Activated CD4-positive, alpha-beta T cell treated with anti-CD3 and anti-CD28 coated beads, Interleukin-2, amount 10 ng/mL, durations not matched to agents 24 days and 14 days (primary cell): ENCODE measurements at regions not wholly inside any gene's neighbourhood (a gene's known extent, or its start where the extent isn't known, plus 50 kb on each side); places are given as distances from the start of the nearest gene placed in this dataset.

ENCODE experiments used
- DNase-seq: peaks from one replicate; pipeline ENCODE4 v3.0.0; 2022
- H3K27ac Mint-ChIP-seq: one replicate; pipeline ENCODE4 v1.8.0; 2022; ENCODE audit warnings: mild to moderate bottlenecking, mixed read lengths
- H3K27me3 Mint-ChIP-seq: one replicate; pipeline ENCODE4 v1.8.0; 2022; ENCODE audit warnings: mixed read lengths
- H3K36me3 Mint-ChIP-seq: one replicate; pipeline ENCODE4 v1.8.0; 2022; ENCODE audit warnings: low read depth, mild to moderate bottlenecking, mixed read lengths
- H3K4me1 Mint-ChIP-seq: one replicate; pipeline ENCODE4 v1.8.0; 2021; ENCODE audit warnings: mixed read lengths
- H3K4me3 Mint-ChIP-seq: one replicate; pipeline ENCODE4 v1.8.0; 2022; ENCODE audit warnings: mild to moderate bottlenecking, moderate library complexity, mixed read lengths
- H3K9me3 Mint-ChIP-seq: one replicate; pipeline ENCODE4 v1.8.0; 2021; ENCODE audit warnings: mixed read lengths
- intact Hi-C: fragments of 100-400 bp; cut with micrococcal nuclease; formaldehyde crosslinking; loops from one replicate; pipeline ENCODE4 v1.15.1; 2023

DNA sequence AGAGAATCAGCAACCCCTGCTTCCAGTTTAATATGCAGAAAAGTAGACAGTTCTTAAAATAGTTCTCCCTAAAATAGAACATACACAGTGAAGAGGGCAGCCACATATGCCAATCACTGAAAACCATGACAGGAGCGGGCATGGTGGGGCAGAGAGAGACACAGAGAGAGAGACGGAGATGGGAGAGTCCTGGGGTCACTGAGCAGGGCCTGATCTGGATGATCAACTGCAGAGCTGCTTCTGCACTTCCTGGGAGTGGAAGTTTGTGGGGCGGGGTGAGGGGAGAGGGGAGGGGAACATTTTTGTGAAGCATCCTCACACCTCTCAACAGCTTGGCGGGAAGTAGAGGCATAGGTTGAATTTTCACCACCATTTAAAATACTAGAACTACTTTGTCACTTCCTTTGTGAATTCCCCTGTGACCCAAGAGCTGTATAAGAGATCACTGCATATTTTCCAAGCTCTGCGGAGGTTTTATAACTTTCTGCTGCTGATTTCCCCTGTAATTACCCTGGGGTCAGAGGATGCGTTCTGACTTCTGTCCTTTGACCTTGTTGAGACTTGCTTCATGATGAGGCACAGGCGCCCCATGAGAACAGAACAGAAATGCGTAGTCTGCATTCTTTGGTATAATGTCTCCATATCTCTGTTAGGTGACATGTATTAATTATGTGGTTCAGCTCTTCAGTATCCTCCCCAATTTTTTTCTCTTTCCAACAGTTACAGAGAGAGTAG, 419.4 kb downstream of the BRD1 start:
- Mint-ChIP-seq H3K27me3 (peaks cover 4% of the 10 kb centered on the region), H3K36me3 (no peaks in the 10 kb centered on the region), H3K9me3 (no peaks in the 10 kb centered on the region), H3K4me1 (no peaks in the 10 kb centered on the region), H3K4me3 (no peak overlapping the region), H3K27ac (no peak overlapping the region)
- intact Hi-C loops, result no loop called here
- no peak for DNase-seq

DNA sequence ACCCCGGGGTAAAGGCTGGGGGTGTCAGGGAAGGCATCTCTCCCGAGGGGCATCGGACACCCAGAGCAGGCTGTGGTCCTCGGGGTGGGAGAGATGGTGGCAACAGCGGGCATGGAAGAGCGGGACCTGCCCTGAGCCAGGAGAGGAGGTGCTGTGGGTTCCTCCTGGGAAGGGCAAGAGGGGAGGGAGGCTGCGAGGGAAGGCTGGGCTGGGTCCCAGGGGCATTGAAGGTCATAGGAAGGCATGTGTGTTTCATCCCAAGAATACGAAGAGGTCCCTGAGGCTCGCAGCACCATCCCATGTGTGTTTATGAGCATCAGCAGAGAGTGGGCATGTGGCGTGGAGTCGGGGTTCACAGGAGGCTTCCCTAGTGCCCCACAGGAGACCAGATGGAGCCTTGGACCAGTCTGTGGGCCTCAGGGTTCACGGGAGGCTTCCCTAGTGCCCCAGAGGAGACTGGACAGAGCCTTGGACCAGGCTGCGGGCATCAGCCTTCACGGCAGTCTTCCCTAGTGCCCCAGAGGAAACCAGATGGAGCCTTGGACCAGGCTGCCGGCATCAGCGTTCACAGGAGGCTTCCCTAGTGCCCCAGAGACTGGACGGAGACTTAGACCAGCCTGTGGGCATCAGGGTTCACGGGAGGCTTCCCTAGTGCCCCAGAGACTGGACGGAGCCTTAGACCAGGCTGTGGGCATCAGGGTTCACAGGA, 420.6 kb downstream of the BRD1 start:
- H3K27ac Mint-ChIP-seq, result no peak overlapping the region
- H3K4me3 Mint-ChIP-seq, result no peak overlapping the region
- intact Hi-C loops, result no loop called here
- H3K9me3 Mint-ChIP-seq, result no peaks in the 10 kb centered on the region
- H3K27me3 Mint-ChIP-seq, result peaks cover 4% of the 10 kb centered on the region
- no peaks in the 10 kb centered on the region for H3K4me1 Mint-ChIP-seq
- DNase-seq, result no peak
- H3K36me3 Mint-ChIP-seq, result no peaks in the 10 kb centered on the region

DNA sequence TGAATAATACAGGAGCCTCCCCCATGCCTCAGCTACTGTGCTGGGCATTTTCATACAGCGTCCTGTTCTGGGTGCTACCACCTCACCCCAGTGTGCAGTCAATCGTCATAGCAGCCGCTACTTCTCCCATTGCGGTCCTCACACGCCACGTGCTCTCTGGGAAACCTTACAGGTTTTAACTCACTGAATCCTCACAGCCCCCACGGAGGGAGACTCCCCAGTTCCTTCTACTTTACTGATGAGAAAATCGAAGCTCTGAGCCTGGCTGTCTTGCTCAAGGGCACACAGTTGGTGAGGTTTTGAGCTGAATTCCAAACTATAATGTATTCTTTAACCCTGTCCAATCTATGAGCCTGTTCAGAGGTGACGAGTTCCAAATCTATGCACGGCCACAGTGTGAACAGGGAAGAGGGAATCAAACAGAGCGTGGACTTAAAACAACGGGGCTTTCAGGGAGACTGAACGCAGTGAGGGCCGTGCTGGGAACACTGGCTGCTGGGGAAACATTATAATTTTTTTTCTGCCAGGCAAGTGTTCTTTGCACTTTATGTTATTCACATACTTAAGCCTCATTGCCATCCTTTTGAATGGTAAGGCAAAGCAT, 421.5 kb downstream of the BRD1 start:
- H3K27me3 Mint-ChIP-seq, result peaks cover 2% of the 10 kb centered on the region
- no peaks in the 10 kb centered on the region for H3K9me3 Mint-ChIP-seq
- no peaks in the 10 kb centered on the region for H3K36me3 Mint-ChIP-seq
- H3K4me3 Mint-ChIP-seq, result no peak overlapping the region
- H3K4me1 Mint-ChIP-seq, result no peaks in the 10 kb centered on the region
- intact Hi-C loops, result no loop called here
- no peak overlapping the region for H3K27ac Mint-ChIP-seq
- no peak for DNase-seq

DNA sequence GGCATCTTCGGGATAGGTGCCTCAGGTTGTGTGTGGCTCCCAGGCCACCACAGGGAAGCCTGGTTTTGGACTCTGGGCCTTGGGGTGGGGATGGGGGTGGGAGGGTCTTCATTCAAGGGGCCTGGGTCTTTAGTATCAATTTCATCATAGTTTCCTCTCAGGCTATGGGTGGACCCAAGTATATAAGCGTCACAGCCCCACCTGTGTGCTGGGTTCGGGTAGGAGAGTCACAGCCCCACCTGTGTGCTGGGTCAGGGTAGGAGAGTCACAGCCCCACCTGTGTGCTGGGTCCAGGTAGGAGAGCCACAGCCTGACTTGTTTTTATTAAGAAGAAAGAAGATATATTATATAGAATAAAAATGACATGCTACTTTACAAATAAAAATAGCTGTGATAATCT, 422.1 kb downstream of the BRD1 start:
- intact Hi-C loops, result no loop called here

DNA sequence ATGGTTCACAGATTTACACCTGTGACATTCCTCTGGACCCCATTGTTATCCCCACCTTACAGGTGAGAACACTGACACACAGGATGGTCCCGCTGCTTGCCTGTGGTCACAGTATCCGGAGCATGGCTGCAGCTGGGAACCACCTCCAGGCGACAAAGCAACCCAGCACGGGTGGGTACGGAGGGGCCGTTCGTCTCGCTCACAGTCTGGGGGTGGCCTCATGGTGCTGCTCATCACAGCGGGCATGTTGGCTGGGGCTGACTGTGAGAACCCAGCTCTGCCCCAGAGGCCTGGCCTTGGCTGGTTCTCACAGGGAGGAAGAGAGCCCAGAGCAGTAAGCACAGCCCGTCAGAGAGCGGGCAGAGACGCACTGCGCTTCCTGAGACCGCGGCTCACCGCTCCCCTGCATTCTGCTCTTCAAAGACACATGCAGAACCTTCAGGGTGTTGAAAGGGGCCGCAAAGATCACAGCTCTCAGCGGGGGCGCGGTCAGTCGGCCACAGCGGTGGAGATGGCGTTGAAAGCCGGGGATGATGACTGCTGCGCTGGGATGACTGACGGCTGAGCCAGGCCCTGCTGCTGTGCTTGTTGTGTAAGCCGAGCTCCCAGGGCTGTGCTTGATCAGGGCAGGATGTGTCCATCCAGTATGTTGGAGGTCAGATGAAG, 423.0 kb downstream of the BRD1 start:
- intact Hi-C loops, result no loop called here
- Mint-ChIP-seq H3K27me3 (peaks cover 2% of the 10 kb centered on the region), H3K36me3 (no peaks in the 10 kb centered on the region), H3K27ac (no peak overlapping the region), H3K4me3 (no peak overlapping the region), H3K4me1 (no peaks in the 10 kb centered on the region), H3K9me3 (no peaks in the 10 kb centered on the region)
- DNase-seq, result no peak

More for the DNA sequence above, 422.1 kb downstream of the BRD1 start:
- Mint-ChIP-seq H3K4me1 (no peaks in the 10 kb centered on the region), H3K27ac (no peak overlapping the region), H3K27me3 (peaks cover 2% of the 10 kb centered on the region), H3K36me3 (no peaks in the 10 kb centered on the region), H3K9me3 (no peaks in the 10 kb centered on the region), H3K4me3 (no peak overlapping the region)
- no peak for DNase-seq

DNA sequence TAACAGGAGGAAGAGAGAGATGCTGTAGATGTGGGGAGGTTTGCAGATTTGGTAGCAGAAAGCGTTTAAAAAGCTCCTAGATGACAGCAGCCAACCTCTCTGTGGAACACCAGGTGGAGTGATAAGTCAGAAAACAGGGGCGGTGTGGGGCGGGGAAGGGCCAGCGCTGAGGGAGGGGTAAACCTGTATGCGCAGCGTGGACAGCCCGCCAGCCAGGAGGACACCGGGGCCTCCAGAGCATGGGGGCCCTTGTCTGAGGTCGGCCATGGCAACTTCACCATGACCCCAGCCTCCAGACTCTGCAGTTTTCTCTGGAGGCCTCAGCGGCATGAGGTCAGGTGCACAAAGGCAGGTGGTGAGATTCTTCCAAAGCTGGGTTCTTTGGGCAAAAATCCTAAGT, 423.7 kb downstream of the BRD1 start:
- Mint-ChIP-seq H3K36me3 (no peaks in the 10 kb centered on the region), H3K27ac (no peak overlapping the region), H3K9me3 (no peaks in the 10 kb centered on the region), H3K27me3 (peaks cover 2% of the 10 kb centered on the region), H3K4me1 (no peaks in the 10 kb centered on the region), H3K4me3 (no peak overlapping the region)
- intact Hi-C loops, result no loop called here
- no peak for DNase-seq

DNA sequence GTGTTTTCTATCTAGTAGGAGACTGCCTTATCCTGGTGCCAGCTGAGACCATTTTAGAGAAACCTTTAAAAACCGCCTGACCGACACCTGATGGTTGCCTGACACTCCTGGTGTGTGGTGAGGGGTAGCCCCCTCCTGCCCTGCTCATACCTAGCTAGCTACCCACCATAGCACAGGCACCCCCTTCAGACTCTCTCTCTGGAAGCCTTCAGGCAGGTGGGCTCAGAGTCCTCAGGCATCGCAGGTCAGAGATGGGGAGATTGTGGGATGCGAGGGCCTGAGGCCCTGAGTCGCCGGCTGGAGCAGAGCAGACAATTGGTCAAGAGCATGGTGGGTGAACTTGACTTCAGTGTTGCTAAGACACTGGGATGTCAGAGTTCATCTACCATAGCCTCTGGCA, 424.6 kb downstream of the BRD1 start:
- peaks cover 2% of the 10 kb centered on the region for H3K27me3 Mint-ChIP-seq
- intact Hi-C loops, result no loop called here
- no peaks in the 10 kb centered on the region for H3K9me3 Mint-ChIP-seq
- no peaks in the 10 kb centered on the region for H3K36me3 Mint-ChIP-seq
- H3K27ac Mint-ChIP-seq, result no peak overlapping the region
- no peaks in the 10 kb centered on the region for H3K4me1 Mint-ChIP-seq
- H3K4me3 Mint-ChIP-seq, result no peak overlapping the region
- DNase-seq, result no peak

DNA sequence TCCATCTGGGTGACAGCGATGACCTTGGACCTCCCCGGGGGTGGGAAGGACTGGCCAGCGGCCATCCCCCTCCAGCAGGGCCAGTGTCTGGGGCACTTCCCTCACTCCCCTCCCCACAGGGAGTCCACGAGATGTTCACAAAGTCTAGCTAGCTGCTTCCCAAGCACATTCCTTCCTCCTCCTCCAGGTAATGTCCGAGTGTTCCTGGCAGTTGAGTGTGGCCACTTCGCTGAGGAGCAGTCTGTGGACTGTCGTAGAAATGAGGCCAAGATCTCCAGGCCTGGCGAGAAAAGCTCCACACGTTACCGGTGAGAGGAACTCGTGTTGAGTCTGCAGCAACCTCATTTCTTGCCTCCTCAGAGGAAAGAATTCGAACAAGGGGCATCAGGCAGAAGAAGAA, 425.5 kb downstream of the BRD1 start:
- no peak for DNase-seq
- Mint-ChIP-seq H3K36me3 (no peaks in the 10 kb centered on the region), H3K4me1 (no peaks in the 10 kb centered on the region), H3K9me3 (no peaks in the 10 kb centered on the region), H3K4me3 (no peak overlapping the region), H3K27me3 (peaks cover 2% of the 10 kb centered on the region), H3K27ac (no peak overlapping the region)
- intact Hi-C loops, result no loop called here

DNA sequence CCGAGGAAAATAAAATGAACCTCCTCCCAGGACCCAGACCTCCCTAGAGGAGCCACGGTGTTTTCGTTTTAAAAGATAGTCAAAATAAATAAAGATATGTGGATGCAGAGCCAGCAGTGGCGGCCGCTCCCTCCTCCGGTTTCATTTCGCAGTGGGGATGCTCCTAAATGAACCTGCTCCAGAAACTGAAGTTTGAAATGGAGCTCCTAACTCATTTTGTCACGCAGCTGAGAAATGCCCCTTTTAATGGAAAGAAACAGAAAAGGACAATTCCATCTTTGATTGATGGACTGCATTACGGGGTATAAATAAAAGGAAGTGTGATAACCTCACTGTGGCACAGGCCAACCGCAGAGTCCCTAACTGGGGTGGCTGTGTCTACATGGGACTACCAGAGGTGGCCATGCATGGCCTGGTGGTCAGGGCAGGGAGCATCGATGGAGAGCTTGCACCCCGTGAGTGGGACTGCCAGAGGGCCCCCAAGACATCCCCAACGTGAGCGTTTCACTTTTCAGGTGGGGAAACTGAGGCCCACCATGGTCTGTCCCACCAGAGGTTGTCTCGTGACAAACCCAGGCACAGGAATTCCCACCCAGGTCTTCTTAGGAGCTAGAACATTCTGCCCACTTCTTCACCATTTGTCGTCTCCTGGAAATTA, 426.6 kb downstream of the BRD1 start:
- no peaks in the 10 kb centered on the region for H3K4me1 Mint-ChIP-seq
- no peak for DNase-seq
- intact Hi-C loops, result no loop called here
- H3K4me3 Mint-ChIP-seq, result no peak overlapping the region
- H3K27me3 Mint-ChIP-seq, result peaks cover 2% of the 10 kb centered on the region
- H3K9me3 Mint-ChIP-seq, result no peaks in the 10 kb centered on the region
- H3K27ac Mint-ChIP-seq, result no peak overlapping the region
- H3K36me3 Mint-ChIP-seq, result no peaks in the 10 kb centered on the region

DNA sequence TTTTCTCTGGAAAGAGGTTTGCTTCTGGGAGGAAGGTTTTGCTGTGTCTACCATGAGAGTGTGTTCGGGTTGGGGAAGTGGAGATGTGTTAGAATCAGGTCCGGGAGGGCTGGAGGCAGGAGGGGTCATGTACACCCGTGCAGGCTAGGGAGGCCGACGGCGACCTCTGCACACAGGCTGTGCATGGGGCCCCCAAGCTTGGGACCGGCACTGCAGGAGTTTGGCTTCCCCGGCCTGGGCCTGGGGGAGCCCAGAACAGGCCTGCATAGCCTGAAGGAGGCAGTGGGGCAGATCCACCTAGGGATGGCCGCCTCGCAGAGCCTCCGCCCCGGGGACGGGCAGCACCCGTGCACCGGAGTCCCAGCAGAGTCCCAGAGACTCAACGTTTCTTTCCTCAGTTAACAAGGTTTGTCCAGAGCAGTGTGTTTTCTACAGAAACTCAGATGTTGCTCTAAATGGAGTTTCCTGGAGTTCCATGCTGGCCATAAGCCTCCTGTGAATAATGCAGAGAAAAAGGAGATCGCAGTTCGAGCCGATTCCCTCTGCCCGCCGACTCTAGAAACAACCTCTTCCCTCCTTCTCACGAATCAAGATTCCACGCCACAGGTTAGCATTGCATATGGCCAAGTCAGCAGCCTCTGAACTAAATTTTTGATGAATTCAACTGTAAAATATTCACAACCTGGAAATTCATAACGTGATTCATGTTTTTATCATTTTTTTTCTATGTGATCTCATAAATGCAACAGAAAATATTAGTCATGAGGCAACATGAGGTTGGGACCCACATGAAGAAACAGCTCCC, 427.3 kb downstream of the BRD1 start:
- H3K9me3 Mint-ChIP-seq, result no peaks in the 10 kb centered on the region
- intact Hi-C loops, result no loop called here
- no peak for DNase-seq
- H3K27ac Mint-ChIP-seq, result no peak overlapping the region
- H3K4me1 Mint-ChIP-seq, result no peaks in the 10 kb centered on the region
- no peak overlapping the region for H3K4me3 Mint-ChIP-seq
- peaks cover 2% of the 10 kb centered on the region for H3K27me3 Mint-ChIP-seq
- no peaks in the 10 kb centered on the region for H3K36me3 Mint-ChIP-seq

DNA sequence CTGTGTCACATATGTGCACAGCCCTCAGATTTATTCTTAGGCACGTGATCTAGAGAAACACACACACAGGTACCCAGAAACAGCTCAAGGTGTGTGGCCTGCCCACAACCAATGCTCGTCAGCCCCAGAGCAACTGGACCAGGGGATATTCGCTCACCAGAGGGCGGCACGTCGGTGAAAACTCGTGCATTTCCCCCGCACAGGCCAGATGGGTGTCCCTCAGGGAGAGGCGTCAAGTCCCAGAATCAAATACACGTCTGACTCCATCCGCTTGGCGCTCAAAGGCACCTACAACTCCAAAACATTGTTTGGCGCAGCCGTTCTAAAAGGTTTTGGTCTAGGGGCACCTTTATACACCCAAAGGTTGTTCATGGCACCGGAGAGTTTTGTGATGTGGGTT, 429.0 kb downstream of the BRD1 start:
- peaks cover 8% of the 10 kb centered on the region for H3K9me3 Mint-ChIP-seq
- no peaks in the 10 kb centered on the region for H3K36me3 Mint-ChIP-seq
- no peak overlapping the region for H3K27ac Mint-ChIP-seq
- no peak overlapping the region for H3K4me3 Mint-ChIP-seq
- H3K27me3 Mint-ChIP-seq, result no peaks in the 10 kb centered on the region
- no peaks in the 10 kb centered on the region for H3K4me1 Mint-ChIP-seq
- no peak for DNase-seq
- intact Hi-C loops, result no loop called here

DNA sequence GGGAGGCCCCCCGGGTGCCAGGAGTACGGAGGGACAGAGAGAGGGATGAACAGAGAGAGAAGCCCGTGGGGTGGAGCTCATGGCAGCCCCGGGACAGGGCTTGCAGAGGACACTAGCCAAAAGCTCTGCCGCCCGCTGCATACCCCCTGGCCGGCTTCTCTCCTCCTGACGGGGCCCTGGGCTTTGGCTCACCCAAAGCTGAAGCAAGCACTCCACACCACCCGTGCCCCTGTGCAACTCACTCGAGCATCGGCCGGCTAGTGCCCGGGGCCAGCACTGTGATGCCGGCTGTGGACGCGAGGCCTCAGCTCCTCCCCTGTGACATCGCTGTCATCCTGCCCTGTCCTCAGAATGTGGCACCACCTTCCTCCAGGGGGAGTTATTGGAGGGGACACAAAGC, 429.6 kb downstream of the BRD1 start:
- no peaks in the 10 kb centered on the region for H3K4me1 Mint-ChIP-seq
- H3K4me3 Mint-ChIP-seq, result no peak overlapping the region
- H3K27ac Mint-ChIP-seq, result no peak overlapping the region
- no peaks in the 10 kb centered on the region for H3K36me3 Mint-ChIP-seq
- intact Hi-C loops, result no loop called here
- DNase-seq, result no peak
- H3K27me3 Mint-ChIP-seq, result no peaks in the 10 kb centered on the region
- H3K9me3 Mint-ChIP-seq, result peaks cover 8% of the 10 kb centered on the region

DNA sequence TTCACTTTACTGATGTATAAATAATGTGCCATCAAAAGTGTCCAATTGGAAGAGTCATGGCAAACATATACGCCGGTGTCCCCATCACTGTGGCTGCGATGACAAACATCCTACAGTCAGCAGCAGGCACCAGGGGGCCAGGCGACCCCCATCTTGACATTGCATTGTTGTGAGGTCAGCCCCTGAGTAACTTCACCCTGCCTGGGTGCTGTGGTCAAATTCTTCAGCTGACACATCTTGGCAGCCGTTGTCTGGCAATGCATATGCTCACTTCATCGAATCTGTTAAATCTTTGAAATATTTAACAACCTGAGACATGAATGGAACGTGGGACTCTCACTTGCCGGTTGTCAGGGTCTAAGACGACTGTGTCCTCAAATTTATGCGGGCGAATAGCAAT, 430.9 kb downstream of the BRD1 start:
- no peaks in the 10 kb centered on the region for H3K36me3 Mint-ChIP-seq
- H3K4me1 Mint-ChIP-seq, result no peaks in the 10 kb centered on the region
- intact Hi-C loops, result no loop called here
- H3K27me3 Mint-ChIP-seq, result no peaks in the 10 kb centered on the region
- no peak overlapping the region for H3K4me3 Mint-ChIP-seq
- no peak for DNase-seq
- H3K27ac Mint-ChIP-seq, result no peak overlapping the region
- peaks cover 14% of the 10 kb centered on the region for H3K9me3 Mint-ChIP-seq
